Liver (tissue), 8 donors: ENCODE measurements at regions not wholly inside any gene's neighbourhood (a gene's known extent, or its start where the extent isn't known, plus 50 kb on each side); places are given as distances from the start of the nearest gene placed in this dataset.

Experiments used
- DNase-seq: peaks from one replicate; pipeline ENCODE4 v3.0.0-alpha.2; 2017; ENCODE audit warnings: low spot score
- H3K27ac ChIP-seq, 2 donors: one replicate each; pipeline ENCODE4 v1.7.0; 2013; ENCODE audit warnings: inconsistent platforms in 2 of 2, low read length in 2 of 2, control low read depth in 1 of 2, low read depth in 1 of 2, mild to moderate bottlenecking in 1 of 2
- H3K27me3 ChIP-seq, 4 donors: one replicate each; pipeline versions ENCODE4 v1.6.1 to v1.7.0; 2013; ENCODE audit warnings: low read length in 3 of 4, inconsistent platforms in 1 of 4, mild to moderate bottlenecking in 1 of 4, moderate library complexity in 1 of 4; ENCODE audit not compliant: control insufficient read depth in 4 of 4, insufficient read depth in 4 of 4
- H3K36me3 ChIP-seq, 4 donors: one replicate each; pipeline versions ENCODE4 v1.6.1 to v1.7.0; 2013; ENCODE audit warnings: low read length in 3 of 4, mild to moderate bottlenecking in 3 of 4, low read depth in 1 of 4, moderate library complexity in 1 of 4; ENCODE audit not compliant: control insufficient read depth in 4 of 4, insufficient read depth in 3 of 4
- H3K4me1 ChIP-seq, 4 donors: one replicate each; pipeline versions ENCODE4 v1.6.1 to v1.7.0; 2013; ENCODE audit warnings: low read length in 3 of 4, mild to moderate bottlenecking in 3 of 4, moderate library complexity in 1 of 4; ENCODE audit not compliant: control insufficient read depth in 4 of 4, insufficient read depth in 4 of 4
- H3K4me3 ChIP-seq, 3 donors: one replicate each; pipeline versions ENCODE4 v1.6.1 to v1.7.0; 2013; ENCODE audit warnings: low read length in 3 of 3, control low read depth in 1 of 3, low read depth in 1 of 3, mild to moderate bottlenecking in 1 of 3
- H3K9ac ChIP-seq, 2 donors: one replicate each; pipeline ENCODE4 v1.7.0; 2013; ENCODE audit warnings: low read length in 2 of 2, mild to moderate bottlenecking in 2 of 2, moderate library complexity in 2 of 2, control low read depth in 1 of 2, low read depth in 1 of 2
- H3K9me3 ChIP-seq, 4 donors: one replicate each; pipeline versions ENCODE4 v1.6.1 to v1.7.0; 2013; ENCODE audit warnings: low read length in 3 of 4; ENCODE audit not compliant: control insufficient read depth in 4 of 4
- EGR1 ChIP-seq, 2 donors: IDR thresholded peaks; 2 replicates each; pipeline ENCODE4 v1.6.1; 2016 to 2018; ENCODE audit warnings: antibody characterized with exemption in 2 of 2, low read depth in 2 of 2
- FOXA1 ChIP-seq: IDR thresholded peaks from 2 replicates; pipeline ENCODE4 v1.6.1; 2016; ENCODE audit warnings: antibody characterized with exemption
- GABPA ChIP-seq, 2 donors: IDR thresholded peaks in 1 of 2; conservative IDR thresholded peaks in 1 of 2; 2 replicates each; pipeline ENCODE4 v1.6.1; 2016; ENCODE audit warnings: antibody characterized with exemption in 2 of 2, mild to moderate bottlenecking in 1 of 2, moderate library complexity in 1 of 2
- HNF4A ChIP-seq, 2 donors: conservative IDR thresholded peaks; 2 replicates each; pipeline ENCODE4 v1.6.1; 2016; ENCODE audit warnings: antibody characterized with exemption in 2 of 2, mild to moderate bottlenecking in 2 of 2
- JUND ChIP-seq, 2 donors: IDR thresholded peaks; 2 replicates each; pipeline ENCODE4 v1.6.1; 2016; ENCODE audit warnings: antibody characterized with exemption in 2 of 2
- TAF1 ChIP-seq: conservative IDR thresholded peaks from 2 replicates; pipeline ENCODE4 v1.6.1; 2016; ENCODE audit warnings: antibody characterized with exemption, mild to moderate bottlenecking
- WGBS: extraction: QIAGEN DNeasy Blood & Tissue Kit; methylation state at CpG from one replicate; pipeline ENCODE4 v1.1.7; 2013; 5-methylcytosine and 5-hydroxymethylcytosine counted together
- TF ChIP-seq, protein P1 (sequence below): IDR thresholded peaks from 2 replicates; pipeline ENCODE4 v1.6.1; 2016; ENCODE audit warnings: antibody characterized with exemption
- TF ChIP-seq, protein P2 (sequence below): IDR thresholded peaks from 2 replicates; pipeline ENCODE4 v1.6.1; 2016; ENCODE audit warnings: antibody characterized with exemption
- TF ChIP-seq, protein P3 (sequence below): IDR thresholded peaks from 2 replicates; pipeline ENCODE4 v1.6.1; 2016; ENCODE audit warnings: antibody characterized with exemption
- TF ChIP-seq, protein P4 (sequence below): fragments of 150-350 bp; IDR thresholded peaks from 2 replicates; pipeline ENCODE4 v1.5.1; 2017; ENCODE audit warnings: improper control_type of control experiment, low read depth, low read length; ENCODE audit not compliant: missing input control
- donor health status: healthy.
- donor health status: healthy.
- donor health status: healthy.
- donor health status: healthy.
- donor health status: healthy.

DNA sequence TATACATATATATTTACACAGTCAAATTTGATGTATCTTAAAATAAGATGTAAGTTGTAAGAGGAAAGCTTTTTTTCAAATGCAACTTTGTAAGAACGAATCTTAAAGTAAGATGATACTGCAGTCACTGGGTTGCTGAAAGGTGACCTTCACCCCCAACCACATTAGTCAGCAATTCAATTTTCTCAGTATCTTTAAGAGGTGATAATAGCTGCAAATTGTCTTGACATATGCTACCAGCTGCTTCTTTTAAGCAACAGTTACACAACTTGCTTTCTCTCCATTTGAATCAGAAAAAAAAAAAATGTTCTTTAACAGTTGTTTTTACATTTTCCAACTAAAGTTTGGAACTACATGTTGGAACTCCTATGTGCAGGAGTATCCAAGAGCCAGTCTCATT is 246.6 kb upstream of the CCNG1 start:
- TF ChIP-seq EGR1 (IDR thresholded peaks at IDR 0.05; ENCODE audit: low read depth in 2 of 2) (no peak), TAF1 (no peak), HNF4A (conservative IDR thresholded peaks at IDR 0.05) (no peak), JUND (IDR thresholded peaks at IDR 0.05) (no peak), GABPA (IDR thresholded peaks at IDR 0.05 in 1 of 2, conservative IDR thresholded peaks at IDR 0.05 in 1 of 2) (no peak)
- TF ChIP-seq, protein P1, sequence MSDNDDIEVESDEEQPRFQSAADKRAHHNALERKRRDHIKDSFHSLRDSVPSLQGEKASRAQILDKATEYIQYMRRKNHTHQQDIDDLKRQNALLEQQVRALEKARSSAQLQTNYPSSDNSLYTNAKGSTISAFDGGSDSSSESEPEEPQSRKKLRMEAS: no peak
- TF ChIP-seq, protein P2, sequence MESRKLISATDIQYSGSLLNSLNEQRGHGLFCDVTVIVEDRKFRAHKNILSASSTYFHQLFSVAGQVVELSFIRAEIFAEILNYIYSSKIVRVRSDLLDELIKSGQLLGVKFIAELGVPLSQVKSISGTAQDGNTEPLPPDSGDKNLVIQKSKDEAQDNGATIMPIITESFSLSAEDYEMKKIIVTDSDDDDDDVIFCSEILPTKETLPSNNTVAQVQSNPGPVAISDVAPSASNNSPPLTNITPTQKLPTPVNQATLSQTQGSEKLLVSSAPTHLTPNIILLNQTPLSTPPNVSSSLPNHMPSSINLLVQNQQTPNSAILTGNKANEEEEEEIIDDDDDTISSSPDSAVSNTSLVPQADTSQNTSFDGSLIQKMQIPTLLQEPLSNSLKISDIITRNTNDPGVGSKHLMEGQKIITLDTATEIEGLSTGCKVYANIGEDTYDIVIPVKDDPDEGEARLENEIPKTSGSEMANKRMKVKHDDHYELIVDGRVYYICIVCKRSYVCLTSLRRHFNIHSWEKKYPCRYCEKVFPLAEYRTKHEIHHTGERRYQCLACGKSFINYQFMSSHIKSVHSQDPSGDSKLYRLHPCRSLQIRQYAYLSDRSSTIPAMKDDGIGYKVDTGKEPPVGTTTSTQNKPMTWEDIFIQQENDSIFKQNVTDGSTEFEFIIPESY: no peak
- TF ChIP-seq, protein P3, sequence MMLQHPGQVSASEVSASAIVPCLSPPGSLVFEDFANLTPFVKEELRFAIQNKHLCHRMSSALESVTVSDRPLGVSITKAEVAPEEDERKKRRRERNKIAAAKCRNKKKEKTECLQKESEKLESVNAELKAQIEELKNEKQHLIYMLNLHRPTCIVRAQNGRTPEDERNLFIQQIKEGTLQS: no peak
- Histone ChIP-seq H3K4me3 (no peak overlapping the region), H3K27ac (no peak overlapping the region), H3K9me3 (no peaks in the 10 kb centered on the region), H3K4me1 (no peaks in the 10 kb centered on the region), H3K9ac (no peak overlapping the region), H3K27me3 (no peaks in the 10 kb centered on the region), H3K36me3 (no peaks in the 10 kb centered on the region)
- WGBS: 70% methylated on average over 1 of the region's 1 CpG
- no peak for DNase-seq

DNA sequence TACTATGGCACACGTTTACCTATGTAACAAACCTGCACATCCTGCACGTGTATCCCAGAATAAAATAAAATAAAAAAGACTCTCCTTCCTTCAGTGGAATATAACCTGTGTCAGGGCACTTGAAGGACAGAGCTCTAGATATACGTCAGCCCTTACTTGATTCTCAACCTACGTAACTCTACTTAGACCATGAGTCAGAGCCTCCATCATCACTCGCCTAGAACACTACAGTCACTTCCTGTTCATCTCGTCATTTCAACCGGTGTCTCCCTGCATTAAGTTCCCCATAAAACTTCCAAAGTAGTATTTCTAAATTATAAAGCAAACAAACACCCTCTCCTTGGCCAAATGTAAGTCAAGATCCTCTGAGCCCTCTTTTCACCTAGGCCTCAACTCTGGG is 243.5 kb upstream of the CCNG1 start:
- H3K4me1 ChIP-seq: no peaks in the 10 kb centered on the region
- H3K9ac ChIP-seq: no peak overlapping the region
- 94% methylated on average over 7 of the region's 7 CpGs for WGBS
- H3K9me3 ChIP-seq: no peaks in the 10 kb centered on the region
- DNase-seq: no peak
- H3K4me3 ChIP-seq: no peak overlapping the region
- TF ChIP-seq, protein P4, sequence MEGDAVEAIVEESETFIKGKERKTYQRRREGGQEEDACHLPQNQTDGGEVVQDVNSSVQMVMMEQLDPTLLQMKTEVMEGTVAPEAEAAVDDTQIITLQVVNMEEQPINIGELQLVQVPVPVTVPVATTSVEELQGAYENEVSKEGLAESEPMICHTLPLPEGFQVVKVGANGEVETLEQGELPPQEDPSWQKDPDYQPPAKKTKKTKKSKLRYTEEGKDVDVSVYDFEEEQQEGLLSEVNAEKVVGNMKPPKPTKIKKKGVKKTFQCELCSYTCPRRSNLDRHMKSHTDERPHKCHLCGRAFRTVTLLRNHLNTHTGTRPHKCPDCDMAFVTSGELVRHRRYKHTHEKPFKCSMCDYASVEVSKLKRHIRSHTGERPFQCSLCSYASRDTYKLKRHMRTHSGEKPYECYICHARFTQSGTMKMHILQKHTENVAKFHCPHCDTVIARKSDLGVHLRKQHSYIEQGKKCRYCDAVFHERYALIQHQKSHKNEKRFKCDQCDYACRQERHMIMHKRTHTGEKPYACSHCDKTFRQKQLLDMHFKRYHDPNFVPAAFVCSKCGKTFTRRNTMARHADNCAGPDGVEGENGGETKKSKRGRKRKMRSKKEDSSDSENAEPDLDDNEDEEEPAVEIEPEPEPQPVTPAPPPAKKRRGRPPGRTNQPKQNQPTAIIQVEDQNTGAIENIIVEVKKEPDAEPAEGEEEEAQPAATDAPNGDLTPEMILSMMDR: no peak
- H3K27me3 ChIP-seq: no peaks in the 10 kb centered on the region
- H3K36me3 ChIP-seq: no peaks in the 10 kb centered on the region
- no peak overlapping the region for H3K27ac ChIP-seq

DNA sequence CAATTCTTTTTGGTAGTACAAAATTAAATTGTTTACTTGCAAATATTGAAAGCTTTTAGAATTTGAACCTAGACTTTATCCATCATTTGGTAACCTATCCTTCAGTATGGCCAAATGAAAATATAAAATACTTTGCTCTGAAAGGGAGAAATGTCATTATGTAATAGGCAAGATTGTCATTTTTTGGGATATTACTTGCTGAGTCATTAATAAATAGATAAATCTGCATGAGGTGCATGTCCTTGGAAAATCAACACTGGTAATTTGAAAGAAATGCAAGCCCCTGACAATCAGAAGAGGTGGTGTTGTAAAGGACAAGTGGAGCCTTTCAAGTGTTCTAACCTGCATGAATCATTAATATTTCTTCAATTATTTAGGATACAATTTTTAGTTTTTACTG is 231.8 kb upstream of the CCNG1 start:
- H3K9ac ChIP-seq: no peak overlapping the region
- no peaks in the 10 kb centered on the region for H3K36me3 ChIP-seq
- no peaks in the 10 kb centered on the region for H3K9me3 ChIP-seq
- TF ChIP-seq, protein P4: no peak
- TF ChIP-seq EGR1 (IDR thresholded peaks at IDR 0.05; ENCODE audit: low read depth in 2 of 2): no peak
- no peak for TF ChIP-seq FOXA1
- no peaks in the 10 kb centered on the region for H3K4me1 ChIP-seq
- H3K4me3 ChIP-seq: no peak overlapping the region
- H3K27ac ChIP-seq: no peak overlapping the region
- H3K27me3 ChIP-seq: no peaks in the 10 kb centered on the region
- no peak for DNase-seq
